Mesodermal cell (in vitro differentiated cells): ENCODE measurements at regions not wholly inside any gene's neighbourhood (a gene's known extent, or its start where the extent isn't known, plus 50 kb on each side); places are given as distances from the start of the nearest gene placed in this dataset.
"Not testable (repeated sequence)": the region's sequence is repeated elsewhere in the genome, so short reads cannot be mapped to it uniquely, and the experiment has no call there.

Experiments used
- H3K27ac ChIP-seq: 2 replicates; pipeline ENCODE4 v1.7.0; 2013; ENCODE audit warnings: mild to moderate bottlenecking, low read depth, low read length, moderate library complexity; ENCODE audit not compliant: severe bottlenecking
- H3K36me3 ChIP-seq: 2 replicates; pipeline ENCODE4 v1.7.1; 2013; ENCODE audit warnings: mild to moderate bottlenecking, low read length, moderate library complexity; ENCODE audit not compliant: control insufficient read depth, insufficient read depth
- H3K4me1 ChIP-seq: one replicate; pipeline ENCODE4 v1.7.1; 2013; ENCODE audit warnings: mild to moderate bottlenecking, low read length; ENCODE audit not compliant: insufficient read depth, control insufficient read depth, poor library complexity, severe bottlenecking
- H3K4me3 ChIP-seq: 2 replicates; pipeline ENCODE4 v1.7.0; 2013; ENCODE audit warnings: low read length, control low read depth, mild to moderate bottlenecking; ENCODE audit not compliant: insufficient read depth, poor library complexity, severe bottlenecking; ENCODE audit errors: extremely low read depth
- H3K9me3 ChIP-seq: 2 replicates; pipeline ENCODE4 v1.7.1; 2013; ENCODE audit warnings: mild to moderate bottlenecking, low read length, moderate library complexity; ENCODE audit not compliant: control insufficient read depth
- WGBS, 2 experiments: methylation state at CpG; one replicate each; pipeline ENCODE4 v1.1.5; 2013; ENCODE audit warnings: missing lambda C conversion rate in 2 of 2; ENCODE audit not compliant: insufficient coverage in 2 of 2; 5-methylcytosine and 5-hydroxymethylcytosine counted together

DNA sequence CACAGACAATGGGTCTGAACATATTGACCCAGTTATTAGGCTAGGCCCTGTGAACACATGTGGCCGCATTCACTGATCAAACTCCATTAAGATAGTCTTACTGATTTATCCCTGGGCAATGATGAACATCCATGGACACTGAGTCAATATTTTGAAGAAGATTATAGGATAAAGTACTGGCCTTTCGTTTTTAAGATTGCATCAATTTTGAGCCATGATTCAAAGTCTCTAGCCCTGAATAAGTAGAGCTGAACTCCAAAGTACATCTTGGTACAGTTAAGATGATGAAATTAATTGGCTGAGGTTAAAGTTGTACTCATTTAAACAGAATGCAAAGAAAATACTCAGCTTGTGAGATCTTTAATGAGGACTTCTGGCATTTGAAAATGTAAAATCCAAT is 1581.9 kb downstream of the EFNB2 start:
- Histone ChIP-seq H3K36me3 (no peaks in the 10 kb centered on the region), H3K4me3 (no peak overlapping the region), H3K4me1 (no peaks in the 10 kb centered on the region), H3K27ac (no peak overlapping the region), H3K9me3 (no peaks in the 10 kb centered on the region)
- WGBS, 2 experiments, result 83 to 100% methylated on average over 1 of the region's 2 CpGs

DNA sequence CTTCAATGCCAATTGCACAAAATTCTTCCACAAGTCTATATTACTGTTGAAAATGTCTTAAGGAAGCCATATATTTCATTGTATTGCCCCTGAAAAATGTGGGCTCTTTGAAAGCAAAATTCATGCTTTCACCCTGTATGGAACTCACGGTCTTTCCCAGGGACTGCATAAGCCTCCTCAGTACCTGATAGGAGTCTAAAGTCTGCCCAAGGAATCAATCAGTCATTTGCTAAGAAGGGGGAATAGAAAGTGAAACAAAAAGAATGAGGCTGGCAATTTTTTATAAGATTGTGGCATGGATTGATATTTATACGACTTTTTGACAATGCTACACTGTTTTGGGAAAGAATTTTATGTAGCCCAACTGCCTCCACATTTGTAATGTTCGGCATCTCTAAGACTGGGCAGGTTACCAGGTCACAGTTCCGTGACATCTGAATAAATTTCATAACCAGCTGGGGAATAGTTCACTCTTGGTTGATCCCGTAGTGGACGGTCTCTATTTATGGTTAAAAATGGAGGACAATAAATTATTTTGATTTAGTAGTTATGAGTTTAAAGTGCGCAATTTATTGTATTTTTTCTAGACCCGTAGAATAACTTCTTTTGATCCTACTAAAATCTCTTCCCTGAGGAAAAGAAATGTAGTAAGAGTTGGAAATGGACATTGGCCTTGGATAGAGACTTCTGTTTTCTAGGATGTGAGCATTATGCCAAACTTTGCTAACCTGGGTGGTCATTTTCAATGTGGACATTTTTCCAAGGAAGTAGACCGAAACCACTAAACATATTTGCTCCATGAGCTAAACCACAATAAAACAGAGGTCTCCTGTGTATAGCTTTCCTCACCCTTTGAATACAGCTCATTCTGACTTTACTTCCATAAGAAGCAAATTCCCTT is 1585.4 kb downstream of the EFNB2 start:
- Histone ChIP-seq H3K4me1 (no peaks in the 10 kb centered on the region), H3K9me3 (no peaks in the 10 kb centered on the region), H3K36me3 (no peaks in the 10 kb centered on the region), H3K4me3 (no peak overlapping the region), H3K27ac (no peak overlapping the region)
- 86 to 90% methylated on average over 5 to 8 of the region's 9 CpGs for WGBS, 2 experiments

DNA sequence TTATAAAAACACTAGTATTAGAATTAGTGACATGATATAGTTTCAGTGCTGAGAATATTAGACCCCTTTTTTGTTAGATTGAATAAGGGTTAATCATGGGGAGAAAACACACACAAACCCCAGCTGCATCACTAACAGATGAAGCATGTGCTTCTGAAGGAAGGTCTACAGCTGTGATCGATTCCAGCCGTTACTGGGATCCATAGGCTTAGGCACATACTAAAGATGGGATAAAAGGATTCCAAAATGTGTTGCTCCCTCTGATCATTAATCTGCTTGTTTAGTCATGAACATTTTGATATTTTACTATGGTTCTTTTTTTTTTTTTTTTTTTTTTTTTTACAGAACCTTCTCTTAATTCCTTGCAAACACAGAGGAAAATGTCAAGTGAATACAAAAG is 1591.3 kb downstream of the EFNB2 start:
- H3K9me3 ChIP-seq, result no peaks in the 10 kb centered on the region
- H3K4me3 ChIP-seq, result no peak overlapping the region
- no peaks in the 10 kb centered on the region for H3K4me1 ChIP-seq
- no peaks in the 10 kb centered on the region for H3K36me3 ChIP-seq
- H3K27ac ChIP-seq, result no peak overlapping the region
- 92% methylated on average over 2 of the region's 2 CpGs; no CpG with 5 or more reads in 1 of the 2 experiments for WGBS, 2 experiments

DNA sequence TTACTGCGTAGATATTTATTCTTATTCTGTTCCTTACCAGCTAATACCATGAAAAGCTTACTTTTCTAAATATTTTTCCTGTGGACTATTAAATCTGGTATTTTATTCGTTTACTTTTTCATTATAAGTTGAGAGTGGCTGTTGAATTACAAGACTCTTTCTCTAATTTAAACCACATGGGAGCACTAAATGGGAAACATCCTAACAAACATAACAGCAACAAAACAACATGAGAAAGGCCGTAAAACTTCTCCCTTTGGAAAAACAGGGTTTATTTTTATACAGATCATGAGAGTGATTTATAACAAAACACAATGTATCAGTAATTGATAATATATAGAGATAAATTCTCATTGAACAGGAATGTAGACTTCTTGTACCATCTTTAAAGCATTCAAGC is 1592.1 kb downstream of the EFNB2 start:
- Histone ChIP-seq H3K4me1 (no peaks in the 10 kb centered on the region), H3K27ac (no peak overlapping the region), H3K9me3 (no peaks in the 10 kb centered on the region), H3K4me3 (no peak overlapping the region), H3K36me3 (no peaks in the 10 kb centered on the region)
- no CpG with 5 or more reads among the region's 3 CpGs for WGBS, 2 experiments

DNA sequence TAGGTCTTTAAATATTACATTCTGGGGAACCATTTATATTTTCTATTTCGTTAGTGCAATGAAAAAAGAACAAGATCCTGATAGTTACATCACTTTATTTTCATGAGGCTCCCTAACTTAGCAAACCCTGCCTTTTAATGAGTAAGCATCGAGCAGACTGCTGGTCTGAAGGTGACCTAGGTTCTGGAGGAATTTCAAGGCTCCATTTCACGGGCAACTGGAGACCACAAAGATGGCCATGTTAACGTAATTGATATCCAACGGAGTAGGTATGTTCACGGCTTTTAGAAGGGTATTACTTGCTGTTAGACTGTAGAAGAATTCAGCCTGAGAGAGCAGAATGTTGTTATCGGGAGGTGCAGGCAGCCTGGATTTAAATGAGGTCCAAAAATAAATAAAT is 1597.6 kb downstream of the EFNB2 start:
- Histone ChIP-seq H3K27ac (no peak overlapping the region), H3K4me3 (no peak overlapping the region), H3K9me3 (no peaks in the 10 kb centered on the region), H3K36me3 (no peaks in the 10 kb centered on the region), H3K4me1 (no peaks in the 10 kb centered on the region)
- 86 to 88% methylated on average over 4 to 5 of the region's 7 CpGs for WGBS, 2 experiments

DNA sequence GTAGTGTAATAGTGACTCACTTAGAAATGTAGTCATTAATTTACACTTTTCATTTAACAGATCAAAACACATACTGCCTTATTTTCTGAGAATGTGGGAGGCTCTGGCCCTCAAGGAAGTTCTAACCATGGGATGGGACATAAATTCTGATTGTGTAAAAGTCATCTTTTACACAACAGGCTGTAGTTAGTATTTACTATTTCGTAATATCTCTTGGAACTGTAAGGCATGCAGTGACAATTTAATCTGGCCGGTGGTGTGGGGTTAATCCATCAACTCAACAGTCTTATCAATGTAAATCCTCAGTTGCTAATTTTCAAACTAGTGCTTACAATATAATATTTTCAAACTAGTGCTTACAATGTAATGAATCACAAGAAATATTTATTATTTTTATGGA is 1599.2 kb downstream of the EFNB2 start:
- Histone ChIP-seq H3K27ac (no peak overlapping the region), H3K9me3 (no peaks in the 10 kb centered on the region), H3K36me3 (no peaks in the 10 kb centered on the region), H3K4me1 (no peaks in the 10 kb centered on the region), H3K4me3 (no peak overlapping the region)
- no CpG with 5 or more reads among the region's 2 CpGs for WGBS, 2 experiments

DNA sequence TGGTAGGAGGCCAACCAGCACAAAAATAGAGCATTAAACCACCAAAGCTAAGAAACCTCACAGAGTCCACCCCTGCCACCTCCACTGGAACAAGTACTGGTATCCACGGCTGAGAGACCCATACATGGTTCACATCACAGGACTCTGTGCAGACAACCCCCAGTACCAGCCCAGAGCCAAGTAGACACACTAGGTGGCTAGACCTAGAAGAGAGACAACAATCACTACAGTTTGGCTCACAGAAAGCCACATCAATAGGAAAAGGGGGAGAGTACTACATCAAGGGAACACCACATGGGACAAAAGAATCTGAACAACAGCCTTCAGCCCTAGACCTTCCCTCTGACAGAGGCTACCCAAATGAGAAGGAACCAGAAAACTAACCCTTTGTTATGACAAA is 1614.9 kb downstream of the EFNB2 start:
- 100% methylated on average over 1 of the region's 1 CpG; no CpG with 5 or more reads in 1 of the 2 experiments for WGBS, 2 experiments
- not testable (repeated sequence) for H3K27ac ChIP-seq, H3K9me3 ChIP-seq, H3K4me3 ChIP-seq, H3K36me3 ChIP-seq, H3K4me1 ChIP-seq

DNA sequence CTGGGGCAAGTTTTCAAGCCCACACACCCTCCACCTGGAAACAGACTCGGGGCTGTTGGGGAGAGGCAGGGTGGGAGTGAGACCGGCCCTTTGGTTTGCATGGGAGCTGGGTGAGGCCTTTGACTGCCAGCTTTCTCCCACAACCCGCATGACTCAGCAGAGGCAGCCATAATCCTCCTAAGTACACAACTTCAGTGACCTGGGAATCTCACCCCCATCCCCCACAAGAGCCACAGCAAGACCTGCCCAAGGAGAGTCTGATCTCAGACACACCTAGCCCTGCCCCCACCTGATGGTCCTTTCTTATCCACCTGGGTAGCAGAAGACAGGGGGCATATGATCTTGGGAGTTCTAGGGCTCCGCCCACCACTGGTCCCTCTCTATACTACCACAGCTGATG is 1615.4 kb downstream of the EFNB2 start:
- Histone ChIP-seq H3K9me3 (no peaks in the 10 kb centered on the region), H3K4me3 (no peak overlapping the region), H3K36me3 (no peaks in the 10 kb centered on the region), H3K27ac (no peak overlapping the region), H3K4me1 (no peaks in the 10 kb centered on the region)
- 100% methylated on average over 1 of the region's 4 CpGs; no CpG with 5 or more reads in 1 of the 2 experiments for WGBS, 2 experiments

DNA sequence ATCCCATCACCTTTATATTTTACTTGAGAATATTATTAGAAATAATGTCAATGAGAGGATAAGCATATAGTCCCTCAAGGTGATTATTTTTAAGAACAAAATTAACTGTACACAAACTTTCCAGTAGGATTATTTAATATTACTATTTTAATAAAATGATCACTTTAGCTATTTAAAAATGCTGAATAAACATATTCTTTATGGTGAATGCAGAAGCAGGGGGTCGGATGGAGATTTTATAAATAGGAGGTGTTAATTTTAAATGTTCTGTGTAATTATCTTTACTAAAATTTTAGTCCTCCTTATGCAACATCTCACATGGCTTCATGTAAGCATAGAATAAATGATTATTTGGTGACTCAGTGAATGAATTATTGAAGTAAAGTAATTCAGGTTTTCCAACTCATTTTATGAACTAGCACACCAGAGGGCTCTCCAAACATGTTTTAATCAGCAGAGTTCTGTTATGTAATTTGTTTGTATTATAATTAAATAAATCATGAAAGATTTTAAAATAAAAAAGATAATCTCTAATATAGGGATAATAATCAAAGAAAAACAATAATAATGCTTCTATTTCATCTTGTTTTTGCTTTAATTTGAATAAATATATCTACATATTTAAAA is 1635.2 kb downstream of the EFNB2 start:
- no peaks in the 10 kb centered on the region for H3K36me3 ChIP-seq
- H3K27ac ChIP-seq, result no peak overlapping the region
- no CpG with 5 or more reads among the region's 1 CpG for WGBS, 2 experiments
- H3K4me1 ChIP-seq, result no peaks in the 10 kb centered on the region
- H3K9me3 ChIP-seq, result no peaks in the 10 kb centered on the region
- no peak overlapping the region for H3K4me3 ChIP-seq

DNA sequence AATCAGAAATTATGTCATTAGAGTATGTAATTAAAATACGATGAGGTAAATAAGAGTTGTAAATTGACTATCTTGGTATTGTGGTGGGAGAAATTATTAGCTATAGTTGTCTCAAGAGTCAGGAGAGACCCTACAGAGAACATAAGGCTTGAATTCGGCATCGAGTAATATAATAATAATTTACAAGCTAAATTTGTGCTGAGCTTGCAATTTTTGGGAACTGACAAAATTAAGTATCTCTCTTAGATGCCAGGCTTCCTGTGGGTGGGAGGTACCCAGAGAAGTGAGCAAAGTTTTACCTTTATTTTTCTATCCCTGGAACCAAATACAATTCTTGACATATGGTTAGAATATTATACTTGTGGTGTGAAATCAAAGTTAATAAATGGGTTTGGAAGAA is 1637.0 kb downstream of the EFNB2 start:
- 83 to 100% methylated on average over 1 of the region's 3 CpGs for WGBS, 2 experiments
- H3K4me1 ChIP-seq, result no peaks in the 10 kb centered on the region
- H3K9me3 ChIP-seq, result no peaks in the 10 kb centered on the region
- no peak overlapping the region for H3K27ac ChIP-seq
- no peaks in the 10 kb centered on the region for H3K36me3 ChIP-seq
- no peak overlapping the region for H3K4me3 ChIP-seq

DNA sequence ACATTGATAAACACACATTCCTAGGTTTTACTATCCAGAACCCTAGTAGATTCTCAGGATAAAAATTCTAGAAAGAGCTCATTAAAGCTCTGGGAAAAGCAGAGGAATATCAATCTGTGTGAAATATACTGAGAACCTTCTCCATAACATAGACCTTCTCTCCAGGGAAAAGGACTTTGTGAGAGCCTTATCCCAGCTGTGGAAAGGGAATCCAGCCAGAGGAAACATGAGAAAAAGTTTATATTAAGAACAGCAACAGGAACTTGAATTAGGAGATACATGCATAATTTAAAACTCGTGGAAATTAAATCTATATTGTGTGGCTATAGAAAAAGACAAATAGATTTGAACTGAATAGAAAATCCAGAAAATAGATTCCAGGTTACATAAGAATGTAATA is 1639.9 kb downstream of the EFNB2 start:
- WGBS, 2 experiments, result no CpG with 5 or more reads among the region's 1 CpG
- Histone ChIP-seq H3K9me3 (no peaks in the 10 kb centered on the region), H3K4me1 (no peaks in the 10 kb centered on the region), H3K36me3 (no peaks in the 10 kb centered on the region), H3K27ac (no peak overlapping the region), H3K4me3 (no peak overlapping the region)
